NT2/D1 (cell line): ENCODE measurements at regions not wholly inside any gene's neighbourhood (a gene's known extent, or its start where the extent isn't known, plus 50 kb on each side); places are given as distances from the start of the nearest gene placed in this dataset.

Source experiments
- DNase-seq: peaks from one replicate; pipeline ENCODE4 v3.0.0-alpha.2; 2011; ENCODE audit warnings: low read depth, low spot score
- H3K27me3 ChIP-seq: 2 replicates; pipeline ENCODE4 v1.6.0; 2011; ENCODE audit warnings: mild to moderate bottlenecking; ENCODE audit not compliant: insufficient read length, insufficient read depth
- H3K36me3 ChIP-seq: 2 replicates; pipeline ENCODE4 v1.6.1; 2011; ENCODE audit warnings: mild to moderate bottlenecking, low read length, mixed read lengths; ENCODE audit not compliant: insufficient read depth, insufficient read length
- H3K4me1 ChIP-seq: 2 replicates; pipeline ENCODE4 v1.5.1; 2011; ENCODE audit not compliant: insufficient read depth, insufficient read length
- H3K4me3 ChIP-seq: 2 replicates; pipeline ENCODE4 v1.5.1; 2011; ENCODE audit warnings: low read depth; ENCODE audit not compliant: insufficient read length
- H3K9ac ChIP-seq: 2 replicates; pipeline ENCODE4 v1.6.0; 2011; ENCODE audit warnings: low read depth; ENCODE audit not compliant: insufficient read length
- H3K9me3 ChIP-seq: 2 replicates; pipeline ENCODE4 v1.5.1; 2011; ENCODE audit warnings: mild to moderate bottlenecking, low read length; ENCODE audit not compliant: insufficient read depth
- SUZ12 ChIP-seq: IDR thresholded peaks from 2 replicates; pipeline ENCODE4 v1.6.1; 2011; ENCODE audit not compliant: insufficient read length, insufficient read depth; ENCODE audit errors: extremely low read depth
- YY1 ChIP-seq: IDR thresholded peaks from 2 replicates; pipeline ENCODE4 v1.6.1; 2011; ENCODE audit not compliant: insufficient read length, insufficient read depth
- ZNF274 ChIP-seq: IDR thresholded peaks from 2 replicates; pipeline ENCODE4 v1.6.1; 2011; ENCODE audit warnings: mild to moderate bottlenecking, low read depth, low read length

DNA sequence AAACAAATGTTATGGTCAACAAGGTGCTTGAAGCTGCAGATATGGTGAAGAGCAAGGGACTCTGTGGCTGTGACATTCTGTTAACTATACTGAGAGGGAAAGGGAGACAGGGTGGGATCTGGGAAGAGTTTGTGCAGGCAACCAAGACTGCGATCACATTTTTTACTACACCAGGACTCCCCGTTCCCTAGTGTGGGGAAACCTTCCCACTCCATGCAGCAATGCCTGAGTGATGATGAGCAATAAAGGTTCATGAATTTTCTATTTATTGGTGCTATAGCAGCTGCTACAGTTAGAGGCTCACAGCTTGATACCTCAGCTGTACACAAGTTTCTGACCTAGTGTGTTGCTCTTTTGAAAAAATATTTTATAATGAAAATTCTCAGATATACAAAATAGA, 160.9 kb upstream of the SGO1 start:
- TF ChIP-seq SUZ12, result no peak
- no peak for TF ChIP-seq YY1
- TF ChIP-seq ZNF274, result no peak
- Histone ChIP-seq H3K9ac (no peak overlapping the region), H3K9me3 (peaks cover 6% of the 10 kb centered on the region; the same call in 1 of the 2 replicates), H3K4me1 (no peaks in the 10 kb centered on the region), H3K27me3 (no peaks in the 10 kb centered on the region), H3K36me3 (no peaks in the 10 kb centered on the region), H3K4me3 (no peak overlapping the region)
- DNase-seq, result no peak

DNA sequence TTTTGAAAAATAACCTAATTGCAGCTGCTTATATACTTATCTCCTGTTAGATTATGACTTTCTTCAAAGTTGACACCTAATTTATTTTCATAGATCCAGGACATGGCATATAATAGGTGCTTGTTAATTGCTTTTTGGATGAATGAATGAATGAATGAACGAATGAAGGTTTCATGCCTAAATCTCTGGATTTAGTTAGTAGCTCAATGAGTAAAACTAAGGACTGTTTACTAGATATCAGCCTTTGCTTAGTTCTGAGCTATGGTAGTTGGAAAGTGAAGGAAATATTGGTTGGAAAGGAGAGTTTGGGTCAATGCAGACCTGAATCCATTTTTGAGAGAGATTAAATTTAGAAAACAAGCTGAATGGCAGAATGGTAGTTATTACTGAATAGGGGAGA, 160.4 kb upstream of the SGO1 start:
- no peak overlapping the region for H3K9ac ChIP-seq
- TF ChIP-seq SUZ12, result no peak
- no peak for TF ChIP-seq ZNF274
- TF ChIP-seq YY1, result no peak
- H3K36me3 ChIP-seq, result no peaks in the 10 kb centered on the region
- no peaks in the 10 kb centered on the region for H3K4me1 ChIP-seq
- no peak for DNase-seq
- no peaks in the 10 kb centered on the region for H3K27me3 ChIP-seq
- no peak overlapping the region for H3K4me3 ChIP-seq
- peaks cover 6% of the 10 kb centered on the region; the same call in 1 of the 2 replicates for H3K9me3 ChIP-seq

DNA sequence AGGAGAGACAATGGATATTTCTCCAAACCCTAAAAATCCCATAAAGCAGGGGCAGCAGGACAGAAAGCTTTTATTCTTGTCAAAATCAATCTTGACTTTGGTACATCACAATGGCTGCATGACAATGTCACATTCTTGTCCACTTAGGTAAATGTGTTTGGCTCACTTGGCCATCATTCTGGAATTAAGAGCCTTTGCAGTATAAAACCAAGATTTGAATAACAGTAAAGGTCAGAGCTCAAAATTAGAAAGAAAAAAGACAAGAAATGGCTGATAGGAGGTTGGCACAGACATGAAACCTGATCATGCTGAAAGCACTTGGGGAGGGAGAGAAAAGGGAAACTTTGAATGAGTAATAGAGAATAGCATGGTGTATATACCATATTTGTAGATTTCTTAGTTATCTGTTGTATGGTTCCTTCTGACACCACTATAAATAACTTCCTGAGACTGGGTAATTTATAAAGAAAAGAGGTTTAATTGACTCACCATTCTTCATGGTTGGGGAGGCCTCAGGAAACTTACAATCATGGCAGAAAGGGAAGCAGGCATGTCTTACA, 158.5 kb upstream of the SGO1 start:
- Histone ChIP-seq H3K27me3 (no peaks in the 10 kb centered on the region), H3K36me3 (no peaks in the 10 kb centered on the region), H3K9ac (no peak overlapping the region), H3K9me3 (peaks cover 6% of the 10 kb centered on the region; the same call in 1 of the 2 replicates), H3K4me1 (no peaks in the 10 kb centered on the region), H3K4me3 (no peak overlapping the region)
- DNase-seq, result peak; percentile 20
- TF ChIP-seq SUZ12 (no peak), ZNF274 (no peak), YY1 (no peak)

- Histone ChIP-seq H3K27me3 (no peaks in the 10 kb centered on the region), H3K9me3 (peaks cover 6% of the 10 kb centered on the region; the same call in 1 of the 2 replicates), H3K36me3 (no peaks in the 10 kb centered on the region), H3K9ac (no peak overlapping the region), H3K4me3 (no peak overlapping the region), H3K4me1 (no peaks in the 10 kb centered on the region)
- TF ChIP-seq YY1, result no peak
- TF ChIP-seq SUZ12, result no peak
- TF ChIP-seq ZNF274, result no peak
- no peak for DNase-seq
Observed at GRCh38 chr3:20343790-20344189, 157.8 kb upstream of the SGO1 start.

DNA sequence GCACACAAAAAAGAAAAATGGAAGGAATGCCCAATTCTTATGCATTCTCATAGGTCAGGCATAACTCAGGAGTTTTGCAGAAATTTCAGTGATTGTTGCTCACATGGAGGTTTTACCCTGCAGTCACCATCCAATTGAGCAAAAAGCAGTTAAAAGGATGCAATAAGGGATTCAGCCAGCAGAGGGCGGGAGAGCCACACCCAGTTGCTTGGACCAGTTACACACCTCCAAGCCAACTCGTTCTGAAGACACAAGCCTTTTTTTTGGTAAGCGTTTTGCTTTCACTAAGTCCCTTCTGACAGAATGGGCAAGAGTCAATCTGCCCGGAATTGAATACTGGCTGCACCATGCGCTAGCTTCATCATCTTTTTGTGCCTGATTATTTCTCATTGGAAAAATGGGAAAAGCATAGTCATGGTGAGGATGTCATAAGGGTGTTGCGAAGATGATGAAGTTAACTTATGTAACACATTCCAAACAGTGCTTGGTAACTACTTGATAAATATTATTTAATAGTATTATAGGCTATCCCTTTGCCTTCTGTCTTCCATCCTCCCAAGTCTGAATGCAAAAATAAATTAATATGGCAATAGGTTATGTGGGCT, 154.4 kb upstream of the SGO1 start:
- no peaks in the 10 kb centered on the region for H3K27me3 ChIP-seq
- no peaks in the 10 kb centered on the region for H3K36me3 ChIP-seq
- peaks cover 6% of the 10 kb centered on the region; the same call in 1 of the 2 replicates for H3K9me3 ChIP-seq
- peak; percentile 76 for DNase-seq
- H3K4me3 ChIP-seq, result no peak overlapping the region
- H3K9ac ChIP-seq, result no peak overlapping the region
- no peaks in the 10 kb centered on the region for H3K4me1 ChIP-seq
- no peak for TF ChIP-seq ZNF274
- no peak for TF ChIP-seq SUZ12
- TF ChIP-seq YY1, result no peak

GRCh38 chr3:20336572-20336971, 150.6 kb upstream of the SGO1 start:
- no peak for DNase-seq
- Histone ChIP-seq H3K27me3 (no peaks in the 10 kb centered on the region), H3K9me3 (no peaks in the 10 kb centered on the region), H3K4me1 (no peaks in the 10 kb centered on the region), H3K36me3 (no peaks in the 10 kb centered on the region), H3K4me3 (no peak overlapping the region), H3K9ac (no peak overlapping the region)
- TF ChIP-seq SUZ12 (no peak), YY1 (no peak), ZNF274 (no peak)

DNA sequence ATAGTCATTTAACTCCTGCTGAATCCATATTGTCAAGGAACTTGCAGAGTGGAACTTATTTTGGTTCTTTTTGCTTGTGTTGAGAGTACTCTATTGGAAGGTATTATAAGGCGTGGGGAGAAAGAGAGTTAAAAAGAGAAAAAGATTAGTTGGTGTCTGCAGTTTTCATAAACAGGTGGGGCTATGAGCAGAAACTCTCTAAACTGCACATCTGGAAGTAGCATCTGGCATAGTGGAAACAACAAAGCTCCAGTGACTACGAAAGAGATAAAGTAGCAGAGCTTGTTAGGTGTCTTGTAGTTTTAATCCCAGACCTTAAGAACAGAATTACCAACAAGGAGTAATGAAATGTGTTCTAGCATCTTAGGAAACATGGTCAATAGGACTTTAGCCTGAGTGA, 148.8 kb upstream of the SGO1 start:
- H3K27me3 ChIP-seq, result no peaks in the 10 kb centered on the region
- TF ChIP-seq SUZ12 (no peak), ZNF274 (no peak), YY1 (no peak)
- H3K4me3 ChIP-seq, result no peak overlapping the region
- no peaks in the 10 kb centered on the region for H3K4me1 ChIP-seq
- H3K9me3 ChIP-seq, result no peaks in the 10 kb centered on the region
- H3K9ac ChIP-seq, result no peak overlapping the region
- H3K36me3 ChIP-seq, result no peaks in the 10 kb centered on the region
- no peak for DNase-seq
